GM12874 (cell line): ENCODE measurements at regions not wholly inside any gene's neighbourhood (a gene's known extent, or its start where the extent isn't known, plus 50 kb on each side); places are given as distances from the start of the nearest gene placed in this dataset.

ENCODE experiments used
- TF ChIP-seq, protein P1 (sequence below): IDR thresholded peaks from 2 replicates; pipeline ENCODE4 v1.5.1; 2011; ENCODE audit warnings: low read depth, mild to moderate bottlenecking, control low read depth, low read length, moderate library complexity; ENCODE audit not compliant: insufficient read depth

DNA sequence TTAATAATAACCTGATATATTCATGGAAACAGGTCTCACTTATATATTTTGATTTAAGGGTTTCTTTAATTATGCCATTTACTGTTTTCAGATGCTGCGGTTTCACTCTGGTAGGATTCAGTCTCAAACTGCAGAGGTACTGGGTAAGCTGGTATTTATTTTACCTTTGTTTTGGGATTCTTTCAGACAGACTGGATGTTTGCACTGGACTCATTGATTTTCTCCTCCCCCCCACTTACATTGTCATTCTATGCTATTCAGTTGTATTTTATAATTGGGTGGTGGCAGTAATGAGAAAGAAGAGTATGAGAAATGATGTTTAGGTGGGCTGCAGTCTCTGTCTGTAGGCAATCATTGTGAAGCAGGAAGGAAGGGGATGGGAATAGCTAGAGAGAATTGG lies 155.6 kb downstream of the AQP4 start:
- TF ChIP-seq, protein P1, sequence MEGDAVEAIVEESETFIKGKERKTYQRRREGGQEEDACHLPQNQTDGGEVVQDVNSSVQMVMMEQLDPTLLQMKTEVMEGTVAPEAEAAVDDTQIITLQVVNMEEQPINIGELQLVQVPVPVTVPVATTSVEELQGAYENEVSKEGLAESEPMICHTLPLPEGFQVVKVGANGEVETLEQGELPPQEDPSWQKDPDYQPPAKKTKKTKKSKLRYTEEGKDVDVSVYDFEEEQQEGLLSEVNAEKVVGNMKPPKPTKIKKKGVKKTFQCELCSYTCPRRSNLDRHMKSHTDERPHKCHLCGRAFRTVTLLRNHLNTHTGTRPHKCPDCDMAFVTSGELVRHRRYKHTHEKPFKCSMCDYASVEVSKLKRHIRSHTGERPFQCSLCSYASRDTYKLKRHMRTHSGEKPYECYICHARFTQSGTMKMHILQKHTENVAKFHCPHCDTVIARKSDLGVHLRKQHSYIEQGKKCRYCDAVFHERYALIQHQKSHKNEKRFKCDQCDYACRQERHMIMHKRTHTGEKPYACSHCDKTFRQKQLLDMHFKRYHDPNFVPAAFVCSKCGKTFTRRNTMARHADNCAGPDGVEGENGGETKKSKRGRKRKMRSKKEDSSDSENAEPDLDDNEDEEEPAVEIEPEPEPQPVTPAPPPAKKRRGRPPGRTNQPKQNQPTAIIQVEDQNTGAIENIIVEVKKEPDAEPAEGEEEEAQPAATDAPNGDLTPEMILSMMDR, result no peak

DNA sequence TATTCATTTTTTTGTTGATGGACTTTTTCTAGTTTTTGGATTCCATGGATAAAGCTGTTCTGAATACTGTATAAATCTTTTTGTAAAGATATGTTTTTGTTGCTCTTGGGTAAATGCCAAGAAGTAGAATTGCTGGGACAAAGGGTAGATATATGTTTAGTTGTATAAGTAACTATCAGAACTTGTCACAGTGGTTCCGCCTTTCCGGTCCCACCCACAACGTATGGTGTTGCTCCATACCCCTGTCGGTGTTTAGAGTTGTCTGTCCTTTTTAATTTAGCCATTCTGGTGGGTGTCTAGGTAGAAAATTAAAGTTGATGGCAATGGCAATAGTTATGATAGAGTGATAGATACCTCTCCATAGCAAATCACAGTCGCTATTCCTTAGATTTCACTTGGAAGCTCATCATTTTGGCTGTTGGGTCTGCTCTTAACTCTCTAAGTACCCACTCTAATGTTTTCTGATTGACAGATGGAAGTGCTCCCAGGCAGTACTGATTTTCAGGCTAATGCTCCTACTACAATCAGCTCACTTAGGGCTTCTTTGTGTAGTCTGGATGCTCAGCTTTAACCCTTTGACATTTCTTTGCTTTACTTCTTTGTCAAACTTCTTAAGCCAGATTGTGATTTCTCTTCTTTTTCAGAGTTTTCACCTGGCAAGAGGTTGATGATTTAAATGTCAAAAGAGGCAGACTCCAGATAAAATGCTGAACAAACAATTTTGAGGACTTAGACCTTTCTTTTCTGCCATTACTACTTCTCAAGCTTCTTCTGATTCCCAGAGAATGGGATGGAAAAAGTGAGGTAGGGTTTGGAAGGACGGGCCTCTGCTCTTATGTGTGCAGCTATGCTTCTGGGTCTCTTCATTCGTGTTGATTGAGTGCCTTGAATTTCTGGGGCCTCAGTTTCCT lies 156.4 kb downstream of the AQP4 start:
- TF ChIP-seq, protein P1, result no peak

DNA sequence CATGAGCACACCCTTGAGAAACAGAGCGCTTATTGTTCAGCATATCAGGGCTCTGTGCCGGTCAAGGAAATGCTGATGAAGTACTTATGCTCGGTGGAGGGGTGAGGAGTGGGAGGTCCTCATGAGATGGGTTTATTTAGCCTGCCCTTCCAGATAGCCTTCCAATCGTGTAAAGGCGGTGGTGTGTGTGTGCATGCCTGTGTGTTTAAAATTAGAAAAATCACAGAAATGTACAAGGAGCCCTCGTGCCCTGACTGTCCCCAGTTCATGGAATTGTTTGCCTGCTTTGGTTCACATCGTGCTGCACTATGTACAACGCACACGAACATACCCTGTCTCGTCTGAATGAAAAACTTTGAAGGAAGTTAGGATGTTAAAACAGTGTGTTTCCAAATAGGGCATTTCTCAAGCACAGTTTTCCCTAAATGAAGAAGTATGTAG lies 158.6 kb downstream of the AQP4 start:
- TF ChIP-seq, protein P1, result no peak

DNA sequence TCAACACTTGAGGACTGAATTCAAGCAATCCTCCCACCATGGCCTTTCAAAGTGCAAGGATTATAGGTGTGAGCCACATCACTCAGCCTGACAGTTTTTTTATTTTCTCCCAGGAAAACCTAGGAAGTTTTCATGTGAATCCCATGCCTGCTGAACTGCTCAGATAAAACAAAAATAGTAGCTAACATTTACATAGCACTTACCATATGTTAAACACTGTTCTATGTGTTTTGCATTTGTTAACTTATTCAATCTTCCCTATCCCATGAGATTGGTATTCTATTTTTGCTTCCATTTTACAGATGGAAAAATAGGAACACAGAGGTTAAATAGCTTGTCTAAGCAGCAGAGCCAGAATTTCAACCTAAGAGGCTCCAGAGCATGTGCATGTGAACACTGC lies 157.4 kb upstream of the KCTD1 start:
- TF ChIP-seq, protein P1, result no peak

DNA sequence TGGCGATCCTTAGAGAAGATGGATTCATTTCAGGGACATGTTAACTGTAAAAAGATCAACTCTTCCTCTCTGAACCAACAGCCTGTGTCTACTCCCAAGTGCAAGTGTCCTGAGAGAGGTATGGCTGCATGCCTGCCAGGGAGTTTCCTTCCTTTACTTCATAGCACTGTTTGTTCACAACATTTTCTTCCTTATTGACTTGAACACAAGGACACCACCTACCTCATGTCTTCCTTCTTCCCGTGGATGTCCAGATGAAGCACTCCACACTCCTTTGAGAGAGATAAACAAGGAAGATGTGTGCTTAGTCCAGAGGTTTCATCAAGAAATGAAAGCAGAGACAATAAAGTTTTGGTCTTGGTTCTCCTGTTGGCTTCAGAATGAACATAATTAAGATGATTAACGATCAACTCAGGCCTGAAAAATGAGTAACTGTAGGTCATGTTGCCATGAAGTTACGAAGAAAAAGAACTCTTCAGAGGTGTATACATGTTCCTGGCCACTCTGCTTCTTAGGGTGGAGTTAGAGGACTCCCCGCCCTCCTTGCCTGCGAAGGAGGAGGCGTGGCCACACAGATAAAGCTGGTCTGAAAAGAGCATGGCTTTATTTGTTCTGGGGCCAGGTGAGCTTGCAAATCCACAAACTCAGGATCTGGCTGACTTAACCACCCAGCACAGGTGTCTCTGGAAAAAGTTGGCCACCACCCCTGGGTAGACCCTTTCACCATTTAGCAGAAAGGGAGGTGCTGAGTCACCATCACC lies 155.0 kb upstream of the KCTD1 start:
- TF ChIP-seq, protein P1, result no peak

DNA sequence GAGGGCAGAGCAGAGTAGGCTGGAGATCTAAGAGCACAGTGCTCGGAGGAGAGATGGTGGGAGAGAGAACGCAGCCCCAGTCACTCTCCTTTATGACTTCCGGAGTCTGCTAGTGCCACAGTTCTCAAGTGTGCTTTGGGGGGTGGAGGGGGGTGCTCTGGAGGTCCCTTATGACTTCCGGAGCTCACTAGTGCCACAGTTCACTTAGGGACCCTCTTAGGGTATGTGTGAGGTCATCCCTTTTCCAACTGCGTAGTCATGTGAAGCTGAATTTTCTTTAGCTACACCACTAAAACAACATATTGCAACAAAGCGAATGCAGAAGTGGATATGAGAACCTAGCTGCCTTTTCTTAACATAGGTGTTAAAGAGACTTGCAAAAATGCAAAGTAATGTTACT lies 153.7 kb upstream of the KCTD1 start:
- TF ChIP-seq, protein P1, result no peak

DNA sequence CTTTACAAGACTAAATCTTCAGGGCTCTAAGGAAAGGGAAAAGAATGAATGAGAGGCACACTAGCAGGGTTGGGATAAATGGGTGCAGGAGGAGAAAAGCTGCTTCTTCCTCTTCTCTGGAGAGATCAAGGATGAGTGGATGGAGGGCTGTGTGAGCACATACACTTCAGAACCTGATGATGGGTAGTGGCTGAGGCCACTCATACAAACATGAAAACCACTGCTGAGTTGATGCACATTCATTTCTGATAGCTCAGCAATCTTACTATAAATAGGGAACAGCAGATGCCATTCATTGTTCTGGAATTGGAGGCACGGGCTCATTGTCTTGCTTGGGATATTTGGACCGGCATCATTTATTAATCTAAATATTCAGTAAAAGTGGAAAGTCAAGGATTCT lies 152.4 kb upstream of the KCTD1 start:
- TF ChIP-seq, protein P1, result no peak
